ENCODE measurements at regions not wholly inside any gene's neighbourhood (a gene's known extent, or its start where the extent isn't known, plus 50 kb on each side); places are given as distances from the start of the nearest gene placed in this dataset.

- DNase-seq (ENCODE audit: low spot score): no peak
These were observed 77.4 kb downstream of the NCOR2 start for GRCh38 chr12:124489915-124490583.

- DNase-seq (ENCODE audit: low spot score): no peak
These were observed 78.2 kb downstream of the NCOR2 start for GRCh38 chr12:124489220-124489619.

GRCh38 chr12:124488520-124488919, 78.9 kb downstream of the NCOR2 start:
- DNase-seq (ENCODE audit: low spot score): no peak

- no peak for DNase-seq (ENCODE audit: low spot score)
These were observed 79.6 kb downstream of the NCOR2 start for GRCh38 chr12:124487834-124488165.

GRCh38 chr12:124487066-124487833, 80.2 kb downstream of the NCOR2 start:
- no peak for DNase-seq (ENCODE audit: low spot score)

GRCh38 chr12:124486346-124486963, 81.0 kb downstream of the NCOR2 start:
- DNase-seq (ENCODE audit: low spot score): no peak

- no peak for DNase-seq (ENCODE audit: low spot score)
These were observed 82.0 kb downstream of the NCOR2 start for GRCh38 chr12:124485371-124485770.

GRCh38 chr12:124484526-124484953, 82.9 kb downstream of the NCOR2 start:
- no peak for DNase-seq (ENCODE audit: low spot score)

- no peak for DNase-seq (ENCODE audit: low spot score)
These were observed 83.3 kb downstream of the NCOR2 start for GRCh38 chr12:124484067-124484466.

- DNase-seq (ENCODE audit: low spot score): no peak
These were observed 84.3 kb downstream of the NCOR2 start for GRCh38 chr12:124482901-124483799.

GRCh38 chr12:124482567-124482893, 84.9 kb downstream of the NCOR2 start:
- DNase-seq (ENCODE audit: low spot score): no peak

GRCh38 chr12:124481772-124482566, 85.4 kb downstream of the NCOR2 start:
- no peak for DNase-seq (ENCODE audit: low spot score)

- DNase-seq (ENCODE audit: low spot score): peak; percentile 35
These were observed 86.1 kb downstream of the NCOR2 start for GRCh38 chr12:124481257-124481750.

GRCh38 chr12:124480469-124481256, 86.7 kb downstream of the NCOR2 start:
- DNase-seq (ENCODE audit: low spot score): peak; percentile 92

- no peak for DNase-seq (ENCODE audit: low spot score)
These were observed 87.5 kb downstream of the NCOR2 start for GRCh38 chr12:124479680-124480468.

- DNase-seq (ENCODE audit: low spot score): no peak
These were observed 88.3 kb downstream of the NCOR2 start for GRCh38 chr12:124478985-124479645.

- no peak for DNase-seq (ENCODE audit: low spot score)
These were observed 89.0 kb downstream of the NCOR2 start for GRCh38 chr12:124478416-124478815.

- peak; percentile 94 for DNase-seq (ENCODE audit: low spot score)
These were observed 90.1 kb downstream of the NCOR2 start for GRCh38 chr12:124477107-124477915.

Data from kidney tubule cell (primary cell).